Panc1 (cell line): ENCODE measurements at regions not wholly inside any gene's neighbourhood (a gene's known extent, or its start where the extent isn't known, plus 50 kb on each side); places are given as distances from the start of the nearest gene placed in this dataset.

Experiments
- ATAC-seq: fragments of 200-7000 bp; cut with Tn5 transposase; 2 replicates; pipeline ENCODE4 v1.9.1; 2020; ENCODE audit warnings: mild to moderate bottlenecking, moderate library complexity
- BruUV-seq: library from RNA; stranded (reverse); fragments of 400-500 nt; replicated peaks from 2 replicates; lab custom pipeline; 2021; lab: Mats Ljungman, UMichigan
- CTCF ChIA-PET: fragments of 300-600 bp; sonication (Branson Sonifier 250); formaldehyde crosslinking; loops from one replicate; lab custom pipeline; 2022; ENCODE audit warnings: antibody characterized with exemption; lab: Charles Lee
- POLR2A ChIA-PET: fragments of 300-600 bp; sonication (Branson Sonifier 250); formaldehyde crosslinking; loops from one replicate; lab custom pipeline; 2022; ENCODE audit warnings: antibody characterized with exemption; lab: Charles Lee
- DNase-seq: peaks from one replicate; pipeline ENCODE4 v3.0.0-alpha.2; 2010; ENCODE audit warnings: low read depth, low spot score
- H3K27ac ChIP-seq: 2 replicates; pipeline ENCODE4 v1.5.1; 2011; ENCODE audit warnings: mild to moderate bottlenecking, low read length, inconsistent platforms
- H3K27me3 ChIP-seq: fragments of 200-500 bp; sonication (Bioruptor generic); 2 replicates; pipeline ENCODE4 v1.6.0; 2014; ENCODE audit warnings: low read length, inconsistent platforms; ENCODE audit not compliant: control insufficient read depth, insufficient read depth
- H3K36me3 ChIP-seq: fragments of 200-500 bp; sonication (Bioruptor generic); 2 replicates; pipeline ENCODE4 v1.5.1; 2014; ENCODE audit warnings: inconsistent platforms, mild to moderate bottlenecking, low read length, moderate library complexity; ENCODE audit not compliant: control insufficient read depth, insufficient read depth
- H3K4me1 ChIP-seq: 2 replicates; pipeline ENCODE4 v1.5.1; 2011; ENCODE audit warnings: inconsistent platforms, mild to moderate bottlenecking, low read length, moderate library complexity; ENCODE audit not compliant: control insufficient read depth, insufficient read depth
- H3K4me3 ChIP-seq, 2 experiments: 2 replicates each; pipeline ENCODE4 v1.5.1; 2011 to 2012; ENCODE audit warnings: low read depth in 2 of 2, low read length in 2 of 2, mild to moderate bottlenecking in 2 of 2, inconsistent platforms in 1 of 2, moderate library complexity in 1 of 2
- H3K9me3 ChIP-seq: fragments of 200-500 bp; sonication (Bioruptor generic); 2 replicates; pipeline ENCODE4 v1.5.1; 2014; ENCODE audit warnings: low read depth, mild to moderate bottlenecking, inconsistent platforms, low read length, moderate library complexity; ENCODE audit not compliant: control insufficient read depth, insufficient read depth
- POLR2AphosphoS5 ChIP-seq: IDR thresholded peaks from 2 replicates; pipeline ENCODE4 v1.6.1; 2012; ENCODE audit warnings: mild to moderate bottlenecking, low read depth, low read length, moderate library complexity
- SIN3A ChIP-seq: IDR thresholded peaks from 2 replicates; pipeline ENCODE4 v1.6.1; 2012; ENCODE audit warnings: low read depth, mild to moderate bottlenecking, low read length, moderate library complexity, borderline replicate concordance; ENCODE audit not compliant: insufficient read depth
- TCF7L2 ChIP-seq: IDR thresholded peaks from 2 replicates; pipeline ENCODE4 v1.6.1; 2011; ENCODE audit warnings: mild to moderate bottlenecking, low read depth, low read length, inconsistent platforms
- in situ Hi-C: cut with HindIII; loops from 2 replicates; pipeline ENCODE4 v1.10.0; 2016; ENCODE audit warnings: low sequenced_read_pairs, low pct_unique_long_range_greater_than_20kb
- intact Hi-C: fragments of 100-400 bp; cut with micrococcal nuclease; formaldehyde crosslinking; loops from one replicate; pipeline ENCODE4 v1.10.0; 2022; ENCODE audit not compliant: unreplicated experiment
- TF ChIP-seq, protein P1 (sequence below): fragments of 450-650 bp; IDR thresholded peaks from 2 replicates; pipeline ENCODE4 v1.5.1; 2017; ENCODE audit warnings: mild to moderate bottlenecking
- TF ChIP-seq, protein P2 (sequence below), 2 experiments: IDR thresholded peaks; 2 replicates each; pipeline ENCODE4 v1.6.1; 2011 to 2012; ENCODE audit warnings: low read depth in 2 of 2, control low read depth in 1 of 2, low read length in 1 of 2, mild to moderate bottlenecking in 1 of 2, moderate library complexity in 1 of 2; ENCODE audit not compliant: insufficient read depth in 1 of 2

DNA sequence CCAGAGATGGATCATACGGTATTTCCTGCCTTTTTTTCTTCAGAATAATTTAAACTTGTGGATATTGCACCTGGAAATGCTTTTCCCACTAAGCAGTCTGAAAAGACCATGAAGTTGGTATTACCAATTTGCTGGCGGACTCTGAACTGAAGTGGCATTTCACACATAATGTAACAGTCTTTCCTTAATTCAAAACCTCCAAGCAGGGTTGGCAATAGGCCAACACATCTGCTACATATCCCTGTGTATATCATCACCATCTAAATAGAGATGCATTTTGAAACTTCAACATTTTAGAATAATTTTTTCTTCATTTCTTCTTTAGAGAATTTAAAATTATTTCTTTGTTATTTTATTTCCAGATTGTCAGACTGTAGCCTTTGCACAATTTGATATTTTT lies 100.5 kb downstream of the TSPAN8 start:
- in situ Hi-C loops: no loop called here
- no peak for TF ChIP-seq SIN3A
- TF ChIP-seq, protein P1, sequence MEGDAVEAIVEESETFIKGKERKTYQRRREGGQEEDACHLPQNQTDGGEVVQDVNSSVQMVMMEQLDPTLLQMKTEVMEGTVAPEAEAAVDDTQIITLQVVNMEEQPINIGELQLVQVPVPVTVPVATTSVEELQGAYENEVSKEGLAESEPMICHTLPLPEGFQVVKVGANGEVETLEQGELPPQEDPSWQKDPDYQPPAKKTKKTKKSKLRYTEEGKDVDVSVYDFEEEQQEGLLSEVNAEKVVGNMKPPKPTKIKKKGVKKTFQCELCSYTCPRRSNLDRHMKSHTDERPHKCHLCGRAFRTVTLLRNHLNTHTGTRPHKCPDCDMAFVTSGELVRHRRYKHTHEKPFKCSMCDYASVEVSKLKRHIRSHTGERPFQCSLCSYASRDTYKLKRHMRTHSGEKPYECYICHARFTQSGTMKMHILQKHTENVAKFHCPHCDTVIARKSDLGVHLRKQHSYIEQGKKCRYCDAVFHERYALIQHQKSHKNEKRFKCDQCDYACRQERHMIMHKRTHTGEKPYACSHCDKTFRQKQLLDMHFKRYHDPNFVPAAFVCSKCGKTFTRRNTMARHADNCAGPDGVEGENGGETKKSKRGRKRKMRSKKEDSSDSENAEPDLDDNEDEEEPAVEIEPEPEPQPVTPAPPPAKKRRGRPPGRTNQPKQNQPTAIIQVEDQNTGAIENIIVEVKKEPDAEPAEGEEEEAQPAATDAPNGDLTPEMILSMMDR: no peak
- no peak for TF ChIP-seq POLR2AphosphoS5
- TF ChIP-seq TCF7L2: no peak
- TF ChIP-seq, protein P2, sequence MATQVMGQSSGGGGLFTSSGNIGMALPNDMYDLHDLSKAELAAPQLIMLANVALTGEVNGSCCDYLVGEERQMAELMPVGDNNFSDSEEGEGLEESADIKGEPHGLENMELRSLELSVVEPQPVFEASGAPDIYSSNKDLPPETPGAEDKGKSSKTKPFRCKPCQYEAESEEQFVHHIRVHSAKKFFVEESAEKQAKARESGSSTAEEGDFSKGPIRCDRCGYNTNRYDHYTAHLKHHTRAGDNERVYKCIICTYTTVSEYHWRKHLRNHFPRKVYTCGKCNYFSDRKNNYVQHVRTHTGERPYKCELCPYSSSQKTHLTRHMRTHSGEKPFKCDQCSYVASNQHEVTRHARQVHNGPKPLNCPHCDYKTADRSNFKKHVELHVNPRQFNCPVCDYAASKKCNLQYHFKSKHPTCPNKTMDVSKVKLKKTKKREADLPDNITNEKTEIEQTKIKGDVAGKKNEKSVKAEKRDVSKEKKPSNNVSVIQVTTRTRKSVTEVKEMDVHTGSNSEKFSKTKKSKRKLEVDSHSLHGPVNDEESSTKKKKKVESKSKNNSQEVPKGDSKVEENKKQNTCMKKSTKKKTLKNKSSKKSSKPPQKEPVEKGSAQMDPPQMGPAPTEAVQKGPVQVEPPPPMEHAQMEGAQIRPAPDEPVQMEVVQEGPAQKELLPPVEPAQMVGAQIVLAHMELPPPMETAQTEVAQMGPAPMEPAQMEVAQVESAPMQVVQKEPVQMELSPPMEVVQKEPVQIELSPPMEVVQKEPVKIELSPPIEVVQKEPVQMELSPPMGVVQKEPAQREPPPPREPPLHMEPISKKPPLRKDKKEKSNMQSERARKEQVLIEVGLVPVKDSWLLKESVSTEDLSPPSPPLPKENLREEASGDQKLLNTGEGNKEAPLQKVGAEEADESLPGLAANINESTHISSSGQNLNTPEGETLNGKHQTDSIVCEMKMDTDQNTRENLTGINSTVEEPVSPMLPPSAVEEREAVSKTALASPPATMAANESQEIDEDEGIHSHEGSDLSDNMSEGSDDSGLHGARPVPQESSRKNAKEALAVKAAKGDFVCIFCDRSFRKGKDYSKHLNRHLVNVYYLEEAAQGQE (IDR thresholded peaks at IDR 0.05; ENCODE audit: insufficient read depth in 1 of 2, low read depth in 2 of 2, low read length in 1 of 2): no peak
- H3K27ac ChIP-seq: no peak overlapping the region
- no peaks in the 10 kb centered on the region for H3K27me3 ChIP-seq
- no peak overlapping the region for H3K4me3 ChIP-seq
- no peaks in the 10 kb centered on the region for H3K4me1 ChIP-seq
- no TSS peak for BruUV-seq
- POLR2A ChIA-PET: no interaction called here
- ATAC-seq (no peak), DNase-seq (no peak)
- CTCF ChIA-PET: no interaction called here
- no peaks in the 10 kb centered on the region for H3K36me3 ChIP-seq
- H3K9me3 ChIP-seq: no peaks in the 10 kb centered on the region
- intact Hi-C loops: no loop called here

DNA sequence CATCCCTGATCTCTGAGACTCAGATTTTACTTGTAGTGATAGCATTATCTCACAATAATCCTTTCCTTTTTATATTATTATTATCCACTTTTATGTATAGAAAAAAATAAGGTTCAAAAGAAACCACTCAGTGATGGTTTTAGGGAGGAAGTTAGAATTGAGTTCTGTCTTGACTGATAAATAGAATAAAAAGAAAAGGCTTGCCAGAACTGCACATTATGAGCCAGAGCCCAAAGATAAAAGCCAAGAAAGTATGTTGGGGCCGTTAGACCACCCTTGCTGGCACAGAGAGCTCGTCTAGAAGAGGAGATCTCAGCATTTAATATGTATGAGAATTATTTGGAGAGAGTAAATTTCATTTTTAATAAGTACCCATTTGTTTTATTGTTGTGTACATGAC lies 103.2 kb downstream of the TSPAN8 start:
- POLR2A ChIA-PET: no interaction called here
- in situ Hi-C loops: no loop called here
- CTCF ChIA-PET: no interaction called here
- DNase-seq (no peak), ATAC-seq (no peak)
- TF ChIP-seq TCF7L2: no peak
- no peak for TF ChIP-seq SIN3A
- TF ChIP-seq, protein P1: no peak
- no peak for TF ChIP-seq POLR2AphosphoS5
- TF ChIP-seq, protein P2 (IDR thresholded peaks at IDR 0.05; ENCODE audit: insufficient read depth in 1 of 2, low read depth in 2 of 2, low read length in 1 of 2): no peak
- intact Hi-C loops: no loop called here
- H3K27me3 ChIP-seq: no peaks in the 10 kb centered on the region
- no peak overlapping the region for H3K27ac ChIP-seq
- no peaks in the 10 kb centered on the region for H3K36me3 ChIP-seq
- no TSS peak for BruUV-seq
- H3K4me3 ChIP-seq: no peak overlapping the region
- H3K9me3 ChIP-seq: no peaks in the 10 kb centered on the region
- no peaks in the 10 kb centered on the region for H3K4me1 ChIP-seq
